Heart left ventricle (tissue), 13 donors: ENCODE measurements at regions not wholly inside any gene's neighbourhood (a gene's known extent, or its start where the extent isn't known, plus 50 kb on each side); places are given as distances from the start of the nearest gene placed in this dataset.

Experiments used
- POLR2A ChIP-seq, 2 donors: fragments of 450-650 bp; IDR thresholded peaks; one replicate each; pipeline ENCODE4 v1.6.1; 2017; ENCODE audit warnings: antibody characterized with exemption in 2 of 2, mild to moderate bottlenecking in 2 of 2, moderate library complexity in 2 of 2
- TF ChIP-seq, protein P1 (sequence below), 12 donors: fragments of 200-600 bp; sonication (generic) in 4 of 12; IDR thresholded peaks; one replicate each; pipeline versions ENCODE4 v1.5.0 to v1.8.0; 2018 to 2022; ENCODE audit warnings: antibody characterized with exemption in 12 of 12, mild to moderate bottlenecking in 5 of 12
- donor health status: ischemic (EF 13 %, LVEDD 7.1; RV severe dilation, severe dysfunction).
- donor health status: DM: no; HTN: yes; CAD: no.
- donor health status: DM: no; HTN: no; CAD: no.
- donor health status: ischemic (EF 25% LVEDD 6.9; RV normal size, moderate dysfunction).
- donor health status: ischemic (EF 25% LVEDD 5.7; RV mildly dilated, moderate dysfunction).
- donor health status: ischemic (EF 35%, LVEDD 5.7; RV mildly dilated, moderate dysfunction).
- donor health status: nonischemic (EF 11% LVEDD 7.7; RV severe dilation, severe dysfunction).
- donor health status: DM: yes; HTN: yes; CAD: no.
- donor health status: PGD.
- donor health status: ischemic (EF 29% LVEDD 5.4; RV normal size, mild dysfunction).
- donor health status: nonischemic (EF 23%, LVEDD 6.1; RV moderate dilation, normal function).

DNA sequence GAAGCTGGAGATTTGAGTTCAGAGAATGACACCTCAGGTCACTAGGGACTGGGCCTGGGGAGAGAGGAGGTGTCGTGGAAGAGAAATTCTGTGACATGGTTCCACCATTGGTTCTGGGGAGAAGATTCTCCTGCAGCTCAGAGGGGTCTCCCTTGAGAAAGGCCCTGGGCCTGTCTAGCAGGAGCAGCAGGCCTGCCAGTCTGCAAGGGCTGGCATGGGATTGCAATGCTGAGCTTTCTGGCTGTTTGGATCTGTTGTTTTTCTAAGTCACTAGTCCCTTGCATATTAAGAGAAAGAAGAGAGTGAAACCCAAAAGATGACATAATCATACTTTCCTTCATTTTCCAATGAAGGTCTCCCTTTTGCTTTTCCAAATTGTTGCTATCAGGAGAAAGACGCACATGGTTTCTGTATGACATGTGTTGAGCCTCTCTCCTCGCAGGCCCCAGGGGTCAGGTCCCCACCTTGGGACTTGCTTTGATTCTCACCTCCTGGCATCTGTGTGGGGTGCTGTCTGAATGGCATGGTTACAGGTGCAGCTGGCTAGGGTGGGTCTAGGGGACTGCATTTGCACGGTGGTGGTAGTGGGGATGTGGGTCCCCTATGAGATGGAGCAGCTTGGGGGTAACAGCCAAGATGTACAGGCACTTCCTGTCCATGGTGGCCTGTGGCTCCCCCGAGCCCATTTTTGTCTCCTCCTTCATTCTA is 117.8 kb downstream of the GLI2 start:
- TF ChIP-seq, protein P1, sequence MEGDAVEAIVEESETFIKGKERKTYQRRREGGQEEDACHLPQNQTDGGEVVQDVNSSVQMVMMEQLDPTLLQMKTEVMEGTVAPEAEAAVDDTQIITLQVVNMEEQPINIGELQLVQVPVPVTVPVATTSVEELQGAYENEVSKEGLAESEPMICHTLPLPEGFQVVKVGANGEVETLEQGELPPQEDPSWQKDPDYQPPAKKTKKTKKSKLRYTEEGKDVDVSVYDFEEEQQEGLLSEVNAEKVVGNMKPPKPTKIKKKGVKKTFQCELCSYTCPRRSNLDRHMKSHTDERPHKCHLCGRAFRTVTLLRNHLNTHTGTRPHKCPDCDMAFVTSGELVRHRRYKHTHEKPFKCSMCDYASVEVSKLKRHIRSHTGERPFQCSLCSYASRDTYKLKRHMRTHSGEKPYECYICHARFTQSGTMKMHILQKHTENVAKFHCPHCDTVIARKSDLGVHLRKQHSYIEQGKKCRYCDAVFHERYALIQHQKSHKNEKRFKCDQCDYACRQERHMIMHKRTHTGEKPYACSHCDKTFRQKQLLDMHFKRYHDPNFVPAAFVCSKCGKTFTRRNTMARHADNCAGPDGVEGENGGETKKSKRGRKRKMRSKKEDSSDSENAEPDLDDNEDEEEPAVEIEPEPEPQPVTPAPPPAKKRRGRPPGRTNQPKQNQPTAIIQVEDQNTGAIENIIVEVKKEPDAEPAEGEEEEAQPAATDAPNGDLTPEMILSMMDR (IDR thresholded peaks at IDR 0.05) = no peak
- TF ChIP-seq POLR2A (IDR thresholded peaks at IDR 0.05) = no peak
